CD8-positive, alpha-beta memory T cell (primary cell): ENCODE measurements at regions not wholly inside any gene's neighbourhood (a gene's known extent, or its start where the extent isn't known, plus 50 kb on each side); places are given as distances from the start of the nearest gene placed in this dataset.

Experiments
- CTCF ChIA-PET: fragments of 350-600 bp; sonication (Branson Sonifier 250); formaldehyde crosslinking; loops from one replicate; lab custom pipeline; 2021; ENCODE audit warnings: antibody characterized with exemption; lab: Charles Lee
- POLR2A ChIA-PET: fragments of 350-600 bp; sonication (Branson Sonifier 250); formaldehyde crosslinking; loops from one replicate; lab custom pipeline; 2021; ENCODE audit warnings: antibody characterized with exemption; lab: Charles Lee
- DNase-seq, 5 donors: peaks; one replicate each; pipeline versions ENCODE4 v3.0.0 to v3.0.0-alpha.2; 2020 to 2022; ENCODE audit warnings: mixed read lengths in 1 of 5
- H3K27ac ChIP-seq: one replicate; pipeline ENCODE4 v1.7.0; 2013; ENCODE audit warnings: low read depth, mild to moderate bottlenecking, low read length, moderate library complexity
- H3K27me3 ChIP-seq: 2 replicates; pipeline ENCODE4 v1.7.0; 2013; ENCODE audit warnings: low read length, mild to moderate bottlenecking; ENCODE audit not compliant: insufficient read depth, poor library complexity, severe bottlenecking
- H3K36me3 ChIP-seq: 2 replicates; pipeline ENCODE4 v1.7.0; 2013; ENCODE audit warnings: mild to moderate bottlenecking, low read length, moderate library complexity; ENCODE audit not compliant: insufficient read depth
- H3K4me1 ChIP-seq: 2 replicates; pipeline ENCODE4 v1.7.0; 2013; ENCODE audit warnings: mild to moderate bottlenecking, low read length, moderate library complexity; ENCODE audit not compliant: insufficient read depth
- H3K4me3 ChIP-seq: 2 replicates; pipeline ENCODE4 v1.7.0; 2013; ENCODE audit warnings: mild to moderate bottlenecking, low read length
- H3K9me3 ChIP-seq: 2 replicates; pipeline ENCODE4 v1.7.0; 2013; ENCODE audit warnings: mild to moderate bottlenecking, low read length
- H3K27ac Mint-ChIP-seq, 8 donors: one replicate each; pipeline ENCODE4 v1.8.0; 2020 to 2021; ENCODE audit warnings: mixed read lengths in 8 of 8, mild to moderate bottlenecking in 6 of 8, inconsistent platforms in 3 of 8, moderate library complexity in 3 of 8
- H3K27me3 Mint-ChIP-seq, 2 donors: one replicate each; pipeline ENCODE4 v1.8.0; 2020 to 2021; ENCODE audit warnings: mixed read lengths in 2 of 2, mild to moderate bottlenecking in 1 of 2, moderate library complexity in 1 of 2
- H3K36me3 Mint-ChIP-seq, 3 donors: one replicate each; pipeline ENCODE4 v1.8.0; 2020 to 2021; ENCODE audit warnings: mixed read lengths in 3 of 3, inconsistent platforms in 1 of 3, mild to moderate bottlenecking in 1 of 3
- H3K4me1 Mint-ChIP-seq, 3 donors: one replicate each; pipeline ENCODE4 v1.8.0; 2020 to 2021; ENCODE audit warnings: mixed read lengths in 3 of 3, inconsistent platforms in 1 of 3, mild to moderate bottlenecking in 1 of 3
- H3K4me3 Mint-ChIP-seq, 7 donors: one replicate each; pipeline ENCODE4 v1.8.0; 2020 to 2021; ENCODE audit warnings: mixed read lengths in 7 of 7, mild to moderate bottlenecking in 6 of 7, moderate library complexity in 4 of 7, inconsistent platforms in 2 of 7
- H3K9me3 Mint-ChIP-seq, 5 donors: one replicate each; pipeline ENCODE4 v1.8.0; 2020 to 2022; ENCODE audit warnings: mixed read lengths in 5 of 5, mild to moderate bottlenecking in 3 of 5, moderate library complexity in 2 of 5, inconsistent platforms in 1 of 5

- Mint-ChIP-seq H3K36me3 (no peaks in the 10 kb centered on the region), H3K4me1 (no peaks in the 10 kb centered on the region), H3K9me3 (peaks cover 3 to 13% (median 6%) of the 10 kb centered on the region in 5 donors), H3K4me3 (no peak overlapping the region), H3K27ac (no peak overlapping the region), H3K27me3 (peaks cover 0 to 2% of the 10 kb centered on the region in 2 donors)
- Histone ChIP-seq H3K9me3 (no peaks in the 10 kb centered on the region), H3K27ac (no peak overlapping the region), H3K36me3 (no peaks in the 10 kb centered on the region), H3K4me3 (no peak overlapping the region), H3K27me3 (no peaks in the 10 kb centered on the region), H3K4me1 (no peaks in the 10 kb centered on the region)
- ChIA-PET POLR2A (no interaction called here), CTCF (no interaction called here)
- no peak for DNase-seq
Observed at GRCh38 chr5:86030753-86031152, 587.0 kb upstream of the COX7C start.

DNA sequence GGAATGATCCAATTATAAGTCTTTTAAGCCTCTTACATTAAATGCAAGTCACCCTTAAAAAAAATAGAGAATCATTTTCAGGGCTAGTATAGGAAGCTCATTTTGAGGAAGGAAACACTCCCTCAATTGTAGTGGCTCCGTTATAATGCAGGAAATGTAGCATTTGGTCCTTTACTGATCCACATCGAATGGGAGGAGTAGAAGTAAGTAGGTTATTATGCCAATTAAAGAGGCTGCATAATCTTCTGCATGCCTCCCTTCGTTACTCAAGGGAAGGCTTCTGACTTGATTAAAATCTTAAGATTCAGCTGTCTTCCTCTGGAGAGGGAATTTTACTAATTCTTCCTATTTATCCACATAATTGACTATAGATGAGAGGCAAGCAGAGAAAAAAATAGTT is 579.2 kb upstream of the COX7C start:
- H3K4me3 Mint-ChIP-seq: no peak overlapping the region
- Histone ChIP-seq H3K4me1 (no peaks in the 10 kb centered on the region), H3K27me3 (no peaks in the 10 kb centered on the region), H3K36me3 (no peaks in the 10 kb centered on the region), H3K27ac (no peak overlapping the region), H3K9me3 (no peaks in the 10 kb centered on the region), H3K4me3 (no peak overlapping the region)
- peaks cover 3 to 16% (median 10%) of the 10 kb centered on the region in 5 donors for H3K9me3 Mint-ChIP-seq
- H3K27ac Mint-ChIP-seq: no peak overlapping the region
- H3K4me1 Mint-ChIP-seq: no peaks in the 10 kb centered on the region
- CTCF ChIA-PET: no interaction called here
- peaks cover 0 to 3% of the 10 kb centered on the region in 2 donors for H3K27me3 Mint-ChIP-seq
- no peaks in the 10 kb centered on the region for H3K36me3 Mint-ChIP-seq
- POLR2A ChIA-PET: no interaction called here
- DNase-seq: no peak

GRCh38 chr5:86039351-86039750 is 578.4 kb upstream of the COX7C start:
- Mint-ChIP-seq H3K9me3 (peaks cover 6 to 23% (median 8%) of the 10 kb centered on the region in 5 donors), H3K4me3 (no peak overlapping the region), H3K4me1 (no peaks in the 10 kb centered on the region), H3K36me3 (no peaks in the 10 kb centered on the region), H3K27me3 (peaks cover 0 to 3% of the 10 kb centered on the region in 2 donors), H3K27ac (no peak overlapping the region)
- H3K9me3 ChIP-seq: no peaks in the 10 kb centered on the region
- H3K27me3 ChIP-seq: no peaks in the 10 kb centered on the region
- no peak for DNase-seq
- H3K36me3 ChIP-seq: no peaks in the 10 kb centered on the region
- no peaks in the 10 kb centered on the region for H3K4me1 ChIP-seq
- ChIA-PET POLR2A (no interaction called here), CTCF (no interaction called here)
- H3K4me3 ChIP-seq: no peak overlapping the region
- no peak overlapping the region for H3K27ac ChIP-seq

- CTCF ChIA-PET: no interaction called here
- Histone ChIP-seq H3K9me3 (no peaks in the 10 kb centered on the region), H3K27me3 (no peaks in the 10 kb centered on the region), H3K36me3 (no peaks in the 10 kb centered on the region), H3K4me3 (no peak overlapping the region), H3K4me1 (no peaks in the 10 kb centered on the region), H3K27ac (no peak overlapping the region)
- no peak for DNase-seq
- H3K27ac Mint-ChIP-seq: no peak overlapping the region
- POLR2A ChIA-PET: no interaction called here
- H3K36me3 Mint-ChIP-seq: no peaks in the 10 kb centered on the region
- no peaks in the 10 kb centered on the region for H3K27me3 Mint-ChIP-seq
- H3K4me1 Mint-ChIP-seq: no peaks in the 10 kb centered on the region
- no peak overlapping the region for H3K4me3 Mint-ChIP-seq
- peaks cover 0 to 8% (median 0%) of the 10 kb centered on the region in 5 donors for H3K9me3 Mint-ChIP-seq
Observed at GRCh38 chr5:86070719-86071118, 547.0 kb upstream of the COX7C start.

DNA sequence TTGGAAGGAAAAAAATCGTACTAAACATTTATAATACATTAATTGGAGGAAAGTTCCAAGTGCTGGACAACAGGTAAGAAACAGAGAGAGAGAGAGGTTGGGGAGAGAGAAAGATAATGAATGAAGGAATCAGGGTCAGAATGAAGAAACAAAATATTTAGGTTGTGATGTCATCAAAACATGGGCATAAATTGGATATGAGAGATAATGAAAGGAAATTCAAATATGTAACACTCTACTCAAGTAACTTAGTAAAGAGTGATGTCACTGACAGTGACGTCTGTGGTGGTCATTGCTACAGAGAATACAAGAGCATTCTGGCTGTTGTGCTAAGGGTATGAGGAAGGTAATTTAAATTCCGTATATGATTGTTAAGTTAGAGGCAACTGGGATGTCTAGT is 543.4 kb upstream of the COX7C start:
- no peaks in the 10 kb centered on the region for H3K4me1 Mint-ChIP-seq
- H3K27me3 Mint-ChIP-seq: no peaks in the 10 kb centered on the region
- Histone ChIP-seq H3K9me3 (no peaks in the 10 kb centered on the region), H3K27ac (no peak overlapping the region), H3K4me3 (no peak overlapping the region), H3K36me3 (no peaks in the 10 kb centered on the region), H3K27me3 (no peaks in the 10 kb centered on the region), H3K4me1 (no peaks in the 10 kb centered on the region)
- H3K27ac Mint-ChIP-seq: no peak overlapping the region
- peaks cover 0 to 5% (median 0%) of the 10 kb centered on the region in 5 donors for H3K9me3 Mint-ChIP-seq
- no peaks in the 10 kb centered on the region for H3K36me3 Mint-ChIP-seq
- H3K4me3 Mint-ChIP-seq: no peak overlapping the region
- no peak for DNase-seq
- POLR2A ChIA-PET: no interaction called here
- CTCF ChIA-PET: no interaction called here

DNA sequence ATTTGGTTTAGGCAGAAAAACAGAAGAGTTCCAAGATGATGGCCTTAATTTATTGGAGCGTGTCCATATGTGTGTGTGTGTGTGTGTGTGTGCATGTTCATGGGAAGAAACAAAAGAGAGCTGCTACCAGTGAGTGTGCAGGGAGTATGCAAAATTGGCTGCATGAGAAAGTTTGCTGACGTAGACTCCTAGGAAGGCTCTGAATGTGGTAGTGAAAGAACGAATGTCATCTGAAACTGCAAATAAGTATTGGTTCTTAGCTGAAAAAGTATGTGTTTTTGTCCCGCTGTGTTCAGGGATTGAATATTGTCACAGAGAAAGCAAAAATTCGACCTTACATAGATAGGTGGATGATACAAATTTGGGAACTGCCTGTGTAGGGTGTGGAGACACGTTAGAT is 542.6 kb upstream of the COX7C start:
- Histone ChIP-seq H3K4me1 (no peaks in the 10 kb centered on the region), H3K27ac (no peak overlapping the region), H3K27me3 (no peaks in the 10 kb centered on the region), H3K9me3 (no peaks in the 10 kb centered on the region), H3K4me3 (no peak overlapping the region), H3K36me3 (no peaks in the 10 kb centered on the region)
- no peaks in the 10 kb centered on the region for H3K36me3 Mint-ChIP-seq
- no peak for DNase-seq
- peaks cover 0 to 5% (median 0%) of the 10 kb centered on the region in 5 donors for H3K9me3 Mint-ChIP-seq
- POLR2A ChIA-PET: no interaction called here
- no peak overlapping the region for H3K27ac Mint-ChIP-seq
- no peak overlapping the region for H3K4me3 Mint-ChIP-seq
- H3K27me3 Mint-ChIP-seq: no peaks in the 10 kb centered on the region
- CTCF ChIA-PET: no interaction called here
- no peaks in the 10 kb centered on the region for H3K4me1 Mint-ChIP-seq

DNA sequence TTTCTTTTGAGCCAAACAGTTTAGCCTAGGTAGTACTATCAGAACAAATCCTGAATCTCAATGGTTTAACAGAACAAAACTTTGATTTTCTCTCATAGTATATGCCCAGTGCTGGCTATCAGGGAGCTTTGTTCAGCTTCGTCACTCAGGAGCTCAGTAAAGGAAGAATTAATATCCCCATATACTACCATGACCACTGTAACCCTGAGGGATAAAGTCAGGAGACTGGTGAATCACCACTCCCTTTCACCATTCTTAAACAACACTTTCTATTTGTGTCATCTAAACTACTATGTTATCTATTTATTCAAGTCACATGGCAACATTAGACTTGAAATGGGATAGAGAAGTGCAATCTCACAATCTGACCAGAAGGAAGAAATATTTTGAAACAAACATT is 522.6 kb upstream of the COX7C start:
- H3K36me3 Mint-ChIP-seq: no peaks in the 10 kb centered on the region
- no peaks in the 10 kb centered on the region for H3K27me3 Mint-ChIP-seq
- H3K4me3 Mint-ChIP-seq: no peak overlapping the region
- Histone ChIP-seq H3K27ac (no peak overlapping the region), H3K9me3 (peaks cover 5% of the 10 kb centered on the region), H3K4me3 (no peak overlapping the region), H3K27me3 (no peaks in the 10 kb centered on the region), H3K4me1 (no peaks in the 10 kb centered on the region), H3K36me3 (no peaks in the 10 kb centered on the region)
- POLR2A ChIA-PET: no interaction called here
- no peak overlapping the region for H3K27ac Mint-ChIP-seq
- CTCF ChIA-PET: no interaction called here
- no peaks in the 10 kb centered on the region for H3K4me1 Mint-ChIP-seq
- H3K9me3 Mint-ChIP-seq: peaks cover 0 to 12% (median 2%) of the 10 kb centered on the region in 5 donors
- DNase-seq: no peak

DNA sequence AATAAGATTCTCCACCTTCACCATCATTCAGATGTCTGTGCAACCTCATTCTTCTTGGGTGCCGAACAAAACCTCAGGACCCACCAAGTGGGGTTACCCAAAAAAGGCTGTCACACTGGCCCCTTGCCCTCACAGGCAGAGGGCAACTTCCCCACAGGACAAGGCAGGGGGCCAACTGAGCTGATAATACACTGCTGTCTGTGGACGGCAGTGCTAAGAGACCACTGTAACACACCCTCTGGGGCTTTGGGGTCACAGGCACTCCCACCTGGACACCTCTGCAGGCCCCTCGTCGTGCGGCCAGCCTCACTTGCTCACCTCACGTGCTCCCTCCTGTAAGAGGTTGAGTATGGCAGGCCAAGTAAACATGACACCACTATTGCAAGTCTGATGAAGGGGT is 515.8 kb upstream of the COX7C start:
- Histone ChIP-seq H3K36me3 (no peaks in the 10 kb centered on the region), H3K4me3 (no peak overlapping the region), H3K27ac (no peak overlapping the region), H3K9me3 (peaks cover 5% of the 10 kb centered on the region), H3K4me1 (no peaks in the 10 kb centered on the region), H3K27me3 (no peaks in the 10 kb centered on the region)
- H3K27ac Mint-ChIP-seq: no peak overlapping the region
- peaks cover 0 to 10% (median 5%) of the 10 kb centered on the region in 5 donors for H3K9me3 Mint-ChIP-seq
- no peak for DNase-seq
- no peaks in the 10 kb centered on the region for H3K4me1 Mint-ChIP-seq
- ChIA-PET CTCF (no interaction called here), POLR2A (no interaction called here)
- H3K4me3 Mint-ChIP-seq: no peak overlapping the region
- H3K27me3 Mint-ChIP-seq: no peaks in the 10 kb centered on the region
- no peaks in the 10 kb centered on the region for H3K36me3 Mint-ChIP-seq

- Histone ChIP-seq H3K36me3 (no peaks in the 10 kb centered on the region), H3K27me3 (no peaks in the 10 kb centered on the region), H3K27ac (no peak overlapping the region), H3K4me1 (no peaks in the 10 kb centered on the region), H3K4me3 (no peak overlapping the region), H3K9me3 (no peaks in the 10 kb centered on the region)
- Mint-ChIP-seq H3K9me3 (peaks cover 2 to 15% (median 4%) of the 10 kb centered on the region in 5 donors), H3K4me3 (no peak overlapping the region), H3K4me1 (no peaks in the 10 kb centered on the region), H3K27me3 (peaks cover 0 to 1% of the 10 kb centered on the region in 2 donors), H3K36me3 (no peaks in the 10 kb centered on the region), H3K27ac (no peak overlapping the region)
- CTCF ChIA-PET: no interaction called here
- POLR2A ChIA-PET: no interaction called here
- no peak for DNase-seq
Observed at GRCh38 chr5:86108825-86109224, 508.9 kb upstream of the COX7C start.
